ENCODE measurements at regions not wholly inside any gene's neighbourhood (a gene's known extent, or its start where the extent isn't known, plus 50 kb on each side); places are given as distances from the start of the nearest gene placed in this dataset.

- POLR2A ChIA-PET (ENCODE audit: low non-redundant PET) = no interaction called here
- Histone ChIP-seq H3K27ac (ENCODE audit: low read depth, low read length, poor library complexity, severe bottlenecking) (no peak overlapping the region), H3K27me3 (replicated peaks; ENCODE audit: insufficient read depth, low read depth, low read length, poor library complexity) (no peaks in the 10 kb centered on the region), H3K4me3 (ENCODE audit: low read depth, low read length, poor library complexity, severe bottlenecking) (no peak overlapping the region), H3K4me1 (ENCODE audit: insufficient read depth, low read length, poor library complexity, severe bottlenecking) (peaks cover 14% of the 10 kb centered on the region), H3K9me3 (ENCODE audit: low read depth, low read length, poor library complexity, severe bottlenecking) (no peaks in the 10 kb centered on the region), H3K36me3 (ENCODE audit: insufficient read depth, low read length, poor library complexity, severe bottlenecking) (no peaks in the 10 kb centered on the region)
- intact Hi-C loops (cut with micrococcal nuclease; ENCODE audit: unreplicated experiment) = loop anchor here (5.0 kb wide), 1 partner anchor 436 kb away; no protein-coding TSS in a partner anchor
- BruUV-seq (replicated peaks) = no TSS peak
- DNase-seq (ENCODE audit: low spot score) = no peak
- no peak for TF ChIP-seq CTCF (conservative IDR thresholded peaks at IDR 0.05; ENCODE audit: low read depth, low read length)
- CTCF ChIA-PET = interaction anchor here (0.6 to 1.9 kb wide), 5 partner anchors 44 to 437 kb away, joined by 3 to 55 read pairs (median 11); no protein-coding TSS in a partner anchor
Measured at GRCh38 chr2:37833423-37833822, 91.7 kb upstream of the RMDN2 start.

- CTCF ChIA-PET = interaction anchor here (1.4 kb wide), 1 partner anchor 422 kb away, joined by 3 read pairs; no protein-coding TSS in a partner anchor
- BruUV-seq (replicated peaks) = no TSS peak
- intact Hi-C loops (cut with micrococcal nuclease; ENCODE audit: unreplicated experiment) = no loop called here
- POLR2A ChIA-PET (ENCODE audit: low non-redundant PET) = no interaction called here
- Histone ChIP-seq H3K27ac (ENCODE audit: low read depth, low read length, poor library complexity, severe bottlenecking) (no peak overlapping the region), H3K36me3 (ENCODE audit: insufficient read depth, low read length, poor library complexity, severe bottlenecking) (no peaks in the 10 kb centered on the region), H3K27me3 (replicated peaks; ENCODE audit: insufficient read depth, low read depth, low read length, poor library complexity) (no peaks in the 10 kb centered on the region), H3K4me1 (ENCODE audit: insufficient read depth, low read length, poor library complexity, severe bottlenecking) (peaks cover 14% of the 10 kb centered on the region), H3K9me3 (ENCODE audit: low read depth, low read length, poor library complexity, severe bottlenecking) (no peaks in the 10 kb centered on the region), H3K4me3 (ENCODE audit: low read depth, low read length, poor library complexity, severe bottlenecking) (no peak overlapping the region)
- TF ChIP-seq CTCF (conservative IDR thresholded peaks at IDR 0.05; ENCODE audit: low read depth, low read length) (no peak), EZH2 (IDR thresholded peaks at IDR 0.05; ENCODE audit: borderline replicate concordance, low read depth, low read length, poor library complexity, severe bottlenecking) (no peak)
- no peak for DNase-seq (ENCODE audit: low spot score)
Measured at GRCh38 chr2:37836270-37836669, 88.8 kb upstream of the RMDN2 start.

- Histone ChIP-seq H3K4me3 (ENCODE audit: low read depth, low read length, poor library complexity, severe bottlenecking) (no peak overlapping the region), H3K9me3 (ENCODE audit: low read depth, low read length, poor library complexity, severe bottlenecking) (no peaks in the 10 kb centered on the region), H3K36me3 (ENCODE audit: insufficient read depth, low read length, poor library complexity, severe bottlenecking) (no peaks in the 10 kb centered on the region), H3K4me1 (ENCODE audit: insufficient read depth, low read length, poor library complexity, severe bottlenecking) (peaks cover 14% of the 10 kb centered on the region), H3K27ac (ENCODE audit: low read depth, low read length, poor library complexity, severe bottlenecking) (no peak overlapping the region), H3K27me3 (replicated peaks; ENCODE audit: insufficient read depth, low read depth, low read length, poor library complexity) (no peaks in the 10 kb centered on the region)
- CTCF ChIA-PET = interaction anchor here (1.4 kb wide), 1 partner anchor 422 kb away, joined by 3 read pairs; no protein-coding TSS in a partner anchor
- POLR2A ChIA-PET (ENCODE audit: low non-redundant PET) = no interaction called here
- BruUV-seq (replicated peaks) = no TSS peak
- TF ChIP-seq CTCF (conservative IDR thresholded peaks at IDR 0.05; ENCODE audit: low read depth, low read length) (no peak), EZH2 (IDR thresholded peaks at IDR 0.05; ENCODE audit: borderline replicate concordance, low read depth, low read length, poor library complexity, severe bottlenecking) (no peak)
- intact Hi-C loops (cut with micrococcal nuclease; ENCODE audit: unreplicated experiment) = no loop called here
- DNase-seq (ENCODE audit: low spot score) = no peak
Measured at GRCh38 chr2:37836711-37837110, 88.4 kb upstream of the RMDN2 start.

All from A673 (cell line).